GM20000 (cell line): ENCODE measurements at regions not wholly inside any gene's neighbourhood (a gene's known extent, or its start where the extent isn't known, plus 50 kb on each side); places are given as distances from the start of the nearest gene placed in this dataset.

ENCODE experiments used
- DNase-seq: peaks from one replicate; pipeline ENCODE4 v3.0.0; 2012; ENCODE audit warnings: low spot score
- CTCF ChIP-seq: IDR thresholded peaks from 2 replicates; pipeline ENCODE4 v1.5.1; 2012; ENCODE audit warnings: mild to moderate bottlenecking, control low read depth; ENCODE audit errors: extremely low read depth, missing control alignments

DNA sequence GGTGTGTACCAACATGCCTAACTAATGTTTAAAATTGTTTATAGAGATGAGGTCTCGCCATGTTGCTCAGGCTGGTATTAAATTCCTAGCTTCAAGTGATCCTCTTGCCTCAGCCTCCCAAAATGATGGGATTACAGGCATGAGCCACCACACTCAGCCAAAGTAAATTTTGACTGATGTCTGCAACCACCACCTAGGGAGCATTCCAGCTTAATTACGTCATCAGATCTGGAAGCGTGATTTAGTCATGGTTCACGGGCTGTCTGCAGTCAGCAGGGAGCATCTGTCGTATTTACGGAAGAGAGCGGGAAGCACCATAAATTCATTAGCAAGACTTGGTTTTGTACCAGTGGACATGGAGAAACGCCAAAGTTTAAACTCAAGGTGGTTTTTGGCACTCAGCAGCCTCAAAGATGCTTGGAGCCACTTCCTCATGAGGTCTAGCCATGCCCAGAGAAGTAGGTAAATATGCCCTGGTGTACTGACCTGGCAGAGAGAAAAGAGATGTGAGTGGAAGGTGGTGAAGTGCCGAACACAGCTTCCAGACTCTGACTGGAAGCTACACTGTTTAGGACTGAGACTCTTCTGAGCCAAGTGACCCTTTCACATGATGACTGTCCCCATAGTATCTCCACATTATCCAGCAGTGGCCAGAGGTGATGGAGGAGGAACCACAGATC is 60.8 kb upstream of the SLC35F3 start:
- DNase-seq, result no peak

DNA sequence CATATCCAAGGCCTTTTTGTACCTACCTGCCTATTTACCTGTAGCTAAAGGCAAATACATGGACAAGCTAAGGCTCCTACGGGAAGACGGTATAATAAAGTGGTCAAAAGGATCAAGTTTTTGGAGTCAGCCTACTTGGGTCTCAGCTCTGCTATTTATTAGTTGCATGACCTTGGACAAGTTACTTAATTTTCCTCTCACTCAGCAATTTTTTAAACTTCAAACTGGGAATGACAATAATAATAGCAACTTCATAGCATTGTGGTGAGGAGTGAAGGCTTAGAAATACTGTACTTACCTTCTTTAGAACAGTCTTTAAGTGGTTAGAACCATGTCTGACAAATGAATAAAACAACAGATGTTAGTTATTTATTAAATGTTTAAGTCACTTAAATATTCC is 60.2 kb upstream of the SLC35F3 start:
- no peak for DNase-seq
- TF ChIP-seq CTCF, result no peak

More for the DNA sequence above, 60.8 kb upstream of the SLC35F3 start:
- TF ChIP-seq CTCF, result no peak

- no peak for DNase-seq
These were observed 59.8 kb upstream of the SLC35F3 start for GRCh38 chr1:233844692-233845091.

More at GRCh38 chr1:233844692-233845091, 59.8 kb upstream of the SLC35F3 start:
- TF ChIP-seq CTCF, result no peak
